Coronary artery (tissue), 2 donors: ENCODE measurements at regions not wholly inside any gene's neighbourhood (a gene's known extent, or its start where the extent isn't known, plus 50 kb on each side); places are given as distances from the start of the nearest gene placed in this dataset.

ENCODE experiments used
- DNase-seq: peaks from one replicate; pipeline ENCODE4 v3.0.0-alpha.2; 2017; ENCODE audit warnings: low spot score
- H3K27ac ChIP-seq, 2 donors: fragments of 200-600 bp; sonication (generic); one replicate each; pipeline ENCODE4 v1.5.1; 2016 to 2019
- H3K4me3 ChIP-seq: fragments of 200-600 bp; sonication (generic); 2 replicates; pipeline ENCODE4 v1.5.1; 2016; ENCODE audit warnings: mild to moderate bottlenecking, moderate library complexity
- TF ChIP-seq, protein P1 (sequence below): fragments of 200-600 bp; sonication (generic); IDR thresholded peaks from one replicate; pipeline ENCODE4 v1.5.1; 2019; ENCODE audit warnings: antibody characterized with exemption

DNA sequence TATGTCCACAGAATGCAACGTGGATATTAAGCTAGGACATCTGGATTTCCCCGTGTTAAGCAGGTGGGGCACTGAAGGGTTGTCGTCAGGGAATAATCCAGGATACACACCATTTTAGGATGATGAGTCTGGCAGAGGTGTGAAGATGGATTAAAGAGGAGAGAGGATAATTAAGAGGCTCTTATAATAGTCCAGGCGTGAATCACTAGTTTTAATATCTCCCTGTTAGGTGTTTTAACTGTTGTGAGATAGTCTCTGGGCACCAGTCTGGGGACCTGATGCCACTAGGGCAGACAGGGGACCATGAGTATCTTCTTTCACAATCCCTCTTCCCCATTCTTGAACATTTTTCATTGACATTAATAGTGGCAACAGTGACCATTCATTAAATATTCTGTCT is 216.7 kb downstream of the TBX5 start:
- no peak for DNase-seq
- Histone ChIP-seq H3K27ac (no peak overlapping the region), H3K4me3 (no peak overlapping the region)
- TF ChIP-seq, protein P1, sequence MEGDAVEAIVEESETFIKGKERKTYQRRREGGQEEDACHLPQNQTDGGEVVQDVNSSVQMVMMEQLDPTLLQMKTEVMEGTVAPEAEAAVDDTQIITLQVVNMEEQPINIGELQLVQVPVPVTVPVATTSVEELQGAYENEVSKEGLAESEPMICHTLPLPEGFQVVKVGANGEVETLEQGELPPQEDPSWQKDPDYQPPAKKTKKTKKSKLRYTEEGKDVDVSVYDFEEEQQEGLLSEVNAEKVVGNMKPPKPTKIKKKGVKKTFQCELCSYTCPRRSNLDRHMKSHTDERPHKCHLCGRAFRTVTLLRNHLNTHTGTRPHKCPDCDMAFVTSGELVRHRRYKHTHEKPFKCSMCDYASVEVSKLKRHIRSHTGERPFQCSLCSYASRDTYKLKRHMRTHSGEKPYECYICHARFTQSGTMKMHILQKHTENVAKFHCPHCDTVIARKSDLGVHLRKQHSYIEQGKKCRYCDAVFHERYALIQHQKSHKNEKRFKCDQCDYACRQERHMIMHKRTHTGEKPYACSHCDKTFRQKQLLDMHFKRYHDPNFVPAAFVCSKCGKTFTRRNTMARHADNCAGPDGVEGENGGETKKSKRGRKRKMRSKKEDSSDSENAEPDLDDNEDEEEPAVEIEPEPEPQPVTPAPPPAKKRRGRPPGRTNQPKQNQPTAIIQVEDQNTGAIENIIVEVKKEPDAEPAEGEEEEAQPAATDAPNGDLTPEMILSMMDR: no peak

DNA sequence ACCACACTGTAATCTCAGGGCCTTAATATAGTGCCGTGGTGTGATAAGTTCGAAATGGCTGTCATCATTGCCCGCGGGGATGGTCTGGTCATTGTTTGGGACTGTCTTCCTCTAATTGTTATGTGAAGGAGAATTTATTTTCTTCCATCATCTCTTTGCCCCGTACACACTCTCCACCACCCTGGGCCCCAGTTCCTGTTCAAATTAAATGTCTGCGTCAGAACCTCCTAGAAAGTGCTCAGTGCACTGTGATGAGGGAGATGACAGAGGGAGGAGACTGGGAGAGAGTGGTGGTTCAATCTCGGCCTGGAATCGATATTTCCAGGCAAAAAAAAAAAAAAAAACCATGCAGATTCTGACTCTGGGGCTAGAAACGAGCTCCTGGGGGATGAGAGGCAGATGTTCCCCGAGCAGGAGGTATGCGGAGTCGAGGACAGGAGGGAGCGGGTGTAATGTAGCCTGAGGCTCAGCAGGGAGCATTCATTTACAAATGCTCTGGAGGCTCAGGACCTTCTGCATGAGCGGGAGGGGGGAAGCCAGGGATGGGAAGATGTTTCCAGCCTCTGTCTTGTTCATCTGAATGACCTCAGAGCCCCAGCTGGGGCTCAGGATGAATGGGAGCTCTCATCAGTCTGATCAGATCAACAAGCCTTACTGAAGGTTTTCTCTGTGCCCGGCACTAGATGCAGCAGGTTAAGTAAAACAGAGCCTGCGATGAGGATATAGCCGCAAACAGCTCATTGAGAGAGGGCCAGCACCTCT is 219.5 kb downstream of the TBX5 start:
- TF ChIP-seq, protein P1: no peak
- Histone ChIP-seq H3K4me3 (no peak overlapping the region), H3K27ac (no peak overlapping the region)
- no peak for DNase-seq

DNA sequence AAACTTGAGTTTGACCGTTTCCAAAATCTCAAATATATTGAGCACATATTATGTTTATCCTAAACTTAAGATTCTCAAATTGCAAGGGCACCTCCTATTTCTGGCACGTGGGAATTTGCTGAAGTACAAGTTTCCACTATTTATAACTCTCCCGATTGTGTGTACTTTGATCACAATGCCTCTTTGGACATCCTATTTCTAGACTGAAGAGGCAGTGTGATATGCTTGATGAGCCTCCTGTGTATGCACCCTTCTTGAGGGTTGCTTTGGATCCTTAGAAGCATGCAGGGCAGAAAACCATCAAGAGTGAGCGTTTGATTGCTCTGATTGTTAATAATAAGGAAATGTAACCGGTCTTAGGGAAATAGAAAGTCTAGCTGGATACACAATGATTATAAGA is 218.9 kb upstream of the RBM19 start:
- DNase-seq: no peak
- Histone ChIP-seq H3K4me3 (no peak overlapping the region), H3K27ac (no peak overlapping the region)
- TF ChIP-seq, protein P1: no peak

DNA sequence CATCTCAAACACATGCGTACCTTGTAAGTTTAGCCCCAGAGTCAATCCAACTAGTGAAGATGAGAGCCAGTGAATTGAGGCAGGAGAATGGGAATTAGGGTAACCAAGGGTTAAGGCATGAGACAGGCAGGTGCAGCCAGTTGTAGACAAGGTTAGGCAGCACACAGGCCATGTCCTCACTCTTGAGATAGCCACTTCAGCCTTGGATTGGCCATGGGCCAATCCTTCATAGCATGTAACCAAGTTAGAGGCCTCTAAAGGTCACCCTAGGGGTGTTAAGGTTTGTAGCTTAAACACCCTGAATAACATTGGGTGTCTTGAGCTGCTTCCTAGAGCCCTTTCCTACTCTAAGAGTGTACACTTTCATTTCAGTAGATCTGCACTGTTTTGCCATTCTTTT is 208.2 kb upstream of the RBM19 start:
- Histone ChIP-seq H3K4me3 (no peak overlapping the region), H3K27ac (no peak overlapping the region)
- no peak for DNase-seq
- TF ChIP-seq, protein P1: no peak

DNA sequence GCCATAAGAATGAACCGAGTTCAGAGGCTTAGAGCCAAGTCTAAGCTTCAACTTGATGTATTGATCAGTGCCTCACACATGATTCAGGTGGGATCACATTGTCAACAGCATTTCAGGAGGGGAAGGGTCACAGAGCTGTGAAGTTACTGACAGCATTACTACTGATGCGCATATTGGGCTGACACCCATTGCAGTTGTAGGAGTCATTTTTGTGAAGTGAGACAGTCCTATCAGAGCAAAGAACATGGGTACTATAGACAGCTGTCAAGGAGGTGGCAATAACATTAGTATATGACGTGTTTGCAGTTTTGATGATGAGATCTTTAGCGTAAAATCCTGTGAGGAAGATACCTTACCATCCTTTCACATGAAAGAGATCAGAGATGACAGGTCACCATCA is 206.0 kb upstream of the RBM19 start:
- no peak overlapping the region for H3K27ac ChIP-seq
- DNase-seq: no peak
- TF ChIP-seq, protein P1: no peak
- no peak overlapping the region for H3K4me3 ChIP-seq

DNA sequence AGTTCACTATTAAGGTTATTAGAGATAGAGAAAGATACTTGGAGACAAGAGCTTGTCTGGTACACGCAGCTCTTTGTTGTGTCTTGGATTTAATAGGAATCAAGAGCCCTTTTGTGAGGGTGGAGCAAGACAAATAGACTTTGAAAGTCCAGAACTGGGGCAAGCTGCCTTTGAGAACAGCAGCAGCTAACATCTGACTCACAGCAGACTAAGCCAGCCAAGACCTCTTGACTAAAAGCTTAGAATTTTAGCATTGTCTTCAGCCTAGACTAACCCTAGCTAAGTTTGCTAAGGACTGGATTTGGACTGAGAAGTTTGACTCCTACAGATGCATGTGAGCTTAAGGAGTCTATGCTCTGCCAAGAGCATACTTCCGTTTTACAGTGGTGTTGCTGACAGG is 201.9 kb upstream of the RBM19 start:
- Histone ChIP-seq H3K4me3 (no peak overlapping the region), H3K27ac (no peak overlapping the region)
- TF ChIP-seq, protein P1: no peak
- no peak for DNase-seq

DNA sequence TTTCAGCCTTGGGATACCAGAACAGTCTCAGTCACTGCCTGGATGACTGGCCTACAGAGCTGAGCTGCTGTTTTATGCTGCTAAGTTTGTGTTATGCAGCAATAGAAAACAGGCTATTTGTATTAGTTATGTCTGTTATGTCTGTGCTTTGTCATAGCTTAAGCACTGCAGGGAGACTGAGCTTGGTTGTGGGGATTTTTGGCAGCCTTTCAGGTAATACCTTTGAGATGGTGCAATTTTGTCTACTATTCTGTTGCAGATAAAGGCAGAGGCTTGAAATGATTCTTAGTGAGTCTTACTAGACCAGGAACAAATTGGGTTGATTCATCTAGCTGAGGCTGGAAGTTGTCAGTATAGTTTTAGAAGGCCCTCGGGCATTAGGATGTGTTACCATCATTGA is 201.3 kb upstream of the RBM19 start:
- TF ChIP-seq, protein P1: no peak

More for the DNA sequence above, 201.3 kb upstream of the RBM19 start:
- Histone ChIP-seq H3K4me3 (no peak overlapping the region), H3K27ac (no peak overlapping the region)
- DNase-seq: no peak
